SH-SY5Y (cell line): ENCODE measurements at regions not wholly inside any gene's neighbourhood (a gene's known extent, or its start where the extent isn't known, plus 50 kb on each side); places are given as distances from the start of the nearest gene placed in this dataset.

Experiments
- GATA2 ChIP-seq: IDR thresholded peaks from 2 replicates; pipeline ENCODE4 v1.6.1; 2011; ENCODE audit warnings: mild to moderate bottlenecking, low read depth, low read length
- GATA3 ChIP-seq: IDR thresholded peaks from 2 replicates; pipeline ENCODE4 v1.6.1; 2011; ENCODE audit warnings: low read depth, mild to moderate bottlenecking, low read length, moderate library complexity

- TF ChIP-seq GATA3 (no peak), GATA2 (no peak)
These were observed 186.9 kb downstream of the EMP1 start for GRCh38 chr12:13383379-13383778.
